GM11168 (cell line): ENCODE measurements at regions not wholly inside any gene's neighbourhood (a gene's known extent, or its start where the extent isn't known, plus 50 kb on each side); places are given as distances from the start of the nearest gene placed in this dataset.
"Not testable (repeated sequence)": the region's sequence is repeated elsewhere in the genome, so short reads cannot be mapped to it uniquely, and the experiment has no call there.

Experiments used
- in situ Hi-C: fragments of 300-500 bp; cut with MboI; formaldehyde crosslinking; loops from one replicate; pipeline ENCODE4 v1.12.0; 2022; ENCODE audit warnings: low sequenced_read_pairs; ENCODE audit not compliant: unreplicated experiment

- in situ Hi-C loops: no loop called here
Measured at GRCh38 chr3:144923046-144923775, 951.6 kb downstream of the DIPK2A start.

GRCh38 chr3:144930431-144930830 lies 958.8 kb downstream of the DIPK2A start:
- in situ Hi-C loops: no loop called here

DNA sequence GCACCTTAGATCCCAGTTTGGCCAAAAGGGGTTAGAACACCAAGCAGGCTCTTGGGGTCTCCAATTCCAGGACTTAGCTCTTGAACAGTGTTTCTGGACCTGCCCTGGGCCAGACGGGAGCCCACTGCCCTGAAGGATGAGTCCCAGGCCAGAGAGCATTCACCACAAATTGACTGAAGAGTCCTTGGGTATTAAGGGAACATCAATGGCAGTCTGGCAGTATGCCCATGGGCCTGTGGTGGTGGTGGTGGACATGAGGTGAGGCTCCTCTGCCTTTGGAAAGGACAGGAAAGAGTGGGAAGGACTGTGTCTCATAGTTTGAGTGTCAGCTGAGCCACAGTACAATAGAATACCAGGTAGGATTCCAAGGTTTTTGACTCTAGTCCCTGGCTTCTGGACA lies 960.0 kb downstream of the DIPK2A start:
- in situ Hi-C loops: no loop called here

DNA sequence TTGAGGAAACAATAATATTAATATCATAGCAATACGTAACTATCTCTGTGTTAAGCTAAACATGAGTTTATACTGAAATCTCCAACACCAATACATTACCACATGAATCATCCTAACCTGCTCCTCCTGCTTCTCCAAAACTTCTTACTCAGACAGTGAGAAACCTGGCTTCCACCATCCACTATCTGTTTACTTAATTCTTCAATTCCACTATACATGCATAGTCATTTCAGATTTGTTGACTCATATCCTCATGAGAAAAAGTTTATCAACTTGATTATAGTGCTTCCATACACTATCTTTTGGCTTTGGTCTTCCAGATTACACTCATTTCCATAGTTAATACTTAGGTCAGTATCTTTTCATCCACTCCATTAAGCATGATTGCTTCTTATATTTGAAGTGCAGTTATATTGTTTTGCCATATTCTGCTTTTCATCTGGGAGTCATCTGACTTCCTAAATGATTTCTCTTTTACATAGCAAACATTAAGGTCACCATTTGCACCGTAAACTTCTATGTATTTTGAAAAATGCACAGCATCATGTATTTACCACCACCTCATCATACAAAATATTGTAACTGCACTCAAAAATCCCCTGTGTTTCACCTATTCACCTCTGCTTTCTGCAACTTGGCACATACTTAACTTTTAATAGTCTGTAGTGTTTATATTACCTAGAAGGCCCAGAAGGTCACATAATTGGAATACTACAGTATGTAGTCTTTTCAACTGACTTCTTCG lies 970.6 kb downstream of the DIPK2A start:
- in situ Hi-C loops: no loop called here

- in situ Hi-C loops: no loop called here
Measured at GRCh38 chr3:144942838-144943197, 971.2 kb downstream of the DIPK2A start.

DNA sequence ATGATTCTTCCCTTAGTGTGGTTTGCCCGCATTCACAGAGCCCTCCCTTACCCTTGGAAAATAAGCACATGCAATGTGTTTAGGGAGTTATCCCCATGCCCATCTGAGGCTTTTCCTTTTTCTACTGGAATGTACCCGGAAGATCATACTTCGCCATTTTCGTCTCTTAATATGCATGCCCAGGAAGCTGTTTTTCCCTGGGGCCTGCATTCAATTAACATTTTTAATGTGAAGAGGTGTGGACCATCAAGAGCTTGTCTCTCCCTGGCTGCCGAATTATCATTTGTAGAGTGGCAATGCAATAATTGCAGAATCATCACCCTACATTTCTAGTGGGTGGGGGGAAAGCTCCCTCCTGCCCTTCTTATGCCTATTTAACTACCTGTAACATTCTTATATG lies 976.3 kb downstream of the DIPK2A start:
- in situ Hi-C loops: no loop called here

GRCh38 chr3:144948711-144949110 lies 977.1 kb downstream of the DIPK2A start:
- in situ Hi-C loops: no loop called here

GRCh38 chr3:144953959-144954358 lies 982.3 kb downstream of the DIPK2A start:
- in situ Hi-C loops: no loop called here

GRCh38 chr3:144957398-144958101 lies 985.9 kb downstream of the DIPK2A start:
- in situ Hi-C loops: no loop called here

DNA sequence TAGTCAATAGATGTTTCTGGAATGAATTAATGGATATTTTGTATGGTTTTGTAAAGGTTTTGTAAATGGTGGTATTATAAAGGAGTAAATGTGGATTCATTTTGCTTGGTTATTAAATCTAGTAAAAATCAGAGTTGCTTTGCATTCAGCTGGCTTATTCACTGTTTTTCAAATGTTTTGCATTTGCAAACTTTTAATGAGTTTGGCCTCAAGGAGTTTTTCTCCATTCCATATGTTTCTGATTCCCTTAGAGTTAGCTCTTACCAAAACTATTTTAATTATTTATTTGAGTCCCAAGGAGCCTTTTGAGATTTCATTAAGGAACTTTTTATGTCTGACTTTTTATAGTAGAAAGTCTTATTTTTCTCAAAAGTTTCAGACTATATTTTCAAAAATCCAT lies 992.2 kb downstream of the DIPK2A start:
- in situ Hi-C loops: no loop called here

GRCh38 chr3:144966560-144966959 lies 994.9 kb downstream of the DIPK2A start:
- in situ Hi-C loops: no loop called here

DNA sequence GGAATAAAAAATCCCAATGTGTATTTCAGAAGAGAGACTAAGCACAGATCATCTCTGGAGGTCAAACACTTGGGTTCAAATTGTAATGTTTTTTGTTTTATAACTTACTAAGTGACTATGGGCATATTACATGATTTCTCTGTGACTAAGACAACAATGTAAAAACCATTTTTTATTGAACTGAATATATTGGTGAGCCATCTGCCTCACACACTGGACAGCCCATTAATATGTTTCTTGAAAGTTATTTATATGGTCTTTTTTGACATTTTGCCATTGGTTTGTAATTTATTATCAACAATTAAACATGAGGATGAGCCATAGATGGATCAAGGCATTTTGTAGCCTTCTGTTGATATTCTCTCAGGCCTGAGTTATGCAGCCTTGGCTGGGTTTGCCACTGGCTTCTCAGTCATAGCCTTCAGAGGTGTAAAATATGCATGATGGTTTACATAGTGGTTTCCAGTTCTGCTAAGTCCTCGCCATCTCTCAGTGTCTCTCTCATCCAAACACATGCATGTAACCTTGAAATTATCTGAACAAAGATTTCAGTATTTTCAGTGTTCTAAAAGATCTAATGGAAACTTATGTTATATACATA lies 997.2 kb downstream of the DIPK2A start:
- in situ Hi-C loops: no loop called here

GRCh38 chr3:144984481-144984880 lies 1012.9 kb downstream of the DIPK2A start:
- in situ Hi-C loops: not testable (repeated sequence)

DNA sequence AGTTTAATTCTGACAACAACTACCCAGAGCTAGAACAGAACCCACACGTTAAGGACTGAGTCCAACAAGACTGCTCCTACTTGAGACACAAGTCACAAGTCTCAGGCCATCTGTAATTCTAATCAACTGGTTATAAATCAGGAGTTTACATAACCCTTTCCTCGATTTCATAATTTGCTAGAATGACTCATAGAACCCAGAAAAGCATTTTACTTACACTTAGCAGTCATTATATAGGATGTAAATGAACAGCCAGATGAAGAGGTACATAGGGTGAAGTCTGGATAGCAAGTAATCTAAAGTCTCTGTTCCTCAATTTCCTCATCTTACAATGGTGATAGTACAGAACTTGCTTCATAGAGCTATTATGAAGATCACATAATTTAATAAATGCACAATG lies 1018.2 kb downstream of the DIPK2A start:
- in situ Hi-C loops: no loop called here

DNA sequence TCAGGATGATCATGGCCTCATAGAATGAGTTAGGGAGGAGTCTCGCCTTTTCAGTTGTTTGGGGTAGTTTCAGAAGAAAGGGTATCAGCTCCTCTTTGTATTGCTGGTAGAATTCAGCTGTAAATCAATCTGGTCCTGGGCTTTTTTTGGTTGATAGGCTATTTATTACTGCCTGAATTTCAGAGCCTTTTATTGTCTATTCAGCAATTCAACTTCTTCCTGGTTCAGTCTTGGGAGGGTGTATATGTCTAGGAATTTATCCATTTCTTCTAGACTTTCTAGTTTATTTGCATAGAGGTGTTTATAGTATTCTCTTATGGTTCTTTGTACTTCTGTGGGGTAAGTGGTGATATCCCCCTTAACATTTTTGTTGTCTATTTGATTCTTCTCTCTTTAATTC lies 1024.2 kb downstream of the DIPK2A start:
- in situ Hi-C loops: no loop called here

DNA sequence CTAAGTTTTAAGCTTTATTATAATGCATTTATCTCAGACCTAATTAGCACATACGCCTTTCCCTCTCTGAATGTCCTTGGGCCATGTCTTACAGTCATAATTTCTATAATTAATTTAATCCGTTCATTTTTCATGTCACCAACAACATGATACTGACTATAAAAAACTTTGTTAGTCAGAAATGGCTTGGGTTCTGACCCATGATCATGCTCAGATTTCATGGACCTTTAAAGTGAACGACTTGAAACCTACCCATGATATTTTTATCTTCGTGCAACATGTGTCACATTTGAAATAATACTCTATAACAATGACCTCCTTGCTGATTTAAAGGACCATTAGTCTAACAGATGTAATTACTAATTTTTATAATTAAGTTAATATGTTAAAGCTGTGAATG lies 1033.8 kb downstream of the DIPK2A start:
- in situ Hi-C loops: no loop called here

GRCh38 chr3:145006271-145006670 lies 1034.6 kb downstream of the DIPK2A start:
- in situ Hi-C loops: no loop called here

GRCh38 chr3:145013931-145014330 lies 1042.3 kb downstream of the DIPK2A start:
- in situ Hi-C loops: no loop called here

- in situ Hi-C loops: no loop called here
Measured at GRCh38 chr3:145015253-145015652, 1043.6 kb downstream of the DIPK2A start.

- in situ Hi-C loops: no loop called here
Measured at GRCh38 chr3:145017959-145018358, 1046.3 kb downstream of the DIPK2A start.

GRCh38 chr3:145022447-145022846 lies 1050.8 kb downstream of the DIPK2A start:
- in situ Hi-C loops: no loop called here
